Osteocyte (in vitro differentiated cells): ENCODE measurements at regions not wholly inside any gene's neighbourhood (a gene's known extent, or its start where the extent isn't known, plus 50 kb on each side); places are given as distances from the start of the nearest gene placed in this dataset.
A peak's percentile ranks its signal among the peaks of the same experiment; 100 is the strongest.
"Not testable (repeated sequence)": the region's sequence is repeated elsewhere in the genome, so short reads cannot be mapped to it uniquely, and the experiment has no call there.

Experiments used
- DNase-seq: peaks from one replicate; pipeline ENCODE4 v3.0.0; 2021; ENCODE audit warnings: mixed read lengths; ENCODE audit not compliant: unreplicated experiment; ENCODE audit errors: extremely low spot score
- H3K27ac Mint-ChIP-seq: one replicate; pipeline ENCODE4 v1.8.0; 2021; ENCODE audit warnings: mild to moderate bottlenecking, mixed read lengths; ENCODE audit not compliant: unreplicated experiment
- H3K27me3 Mint-ChIP-seq: one replicate; pipeline ENCODE4 v1.8.0; 2021; ENCODE audit warnings: mixed read lengths; ENCODE audit not compliant: unreplicated experiment
- H3K36me3 Mint-ChIP-seq: one replicate; pipeline ENCODE4 v1.8.0; 2021; ENCODE audit warnings: mixed read lengths; ENCODE audit not compliant: unreplicated experiment
- H3K4me1 Mint-ChIP-seq: one replicate; pipeline ENCODE4 v1.8.0; 2021; ENCODE audit warnings: mixed read lengths; ENCODE audit not compliant: unreplicated experiment
- H3K4me3 Mint-ChIP-seq: one replicate; pipeline ENCODE4 v1.8.0; 2021; ENCODE audit warnings: mild to moderate bottlenecking, moderate library complexity, mixed read lengths; ENCODE audit not compliant: unreplicated experiment
- H3K9me3 Mint-ChIP-seq: one replicate; pipeline ENCODE4 v1.8.0; 2021; ENCODE audit warnings: mixed read lengths; ENCODE audit not compliant: unreplicated experiment
- CTCF ChIP-seq: fragments of 200-600 bp; sonication (generic); IDR thresholded peaks from 2 replicates; pipeline ENCODE4 v1.5.0; 2021; ENCODE audit warnings: antibody characterized with exemption, mild to moderate bottlenecking, moderate library complexity

GRCh38 chr2:234161932-234162331, 111.4 kb downstream of the SPP2 start:
- peaks cover 59% of the 10 kb centered on the region for H3K4me1 Mint-ChIP-seq
- H3K4me3 Mint-ChIP-seq = no peak overlapping the region
- H3K27me3 Mint-ChIP-seq = no peaks in the 10 kb centered on the region
- no peak overlapping the region for H3K27ac Mint-ChIP-seq
- H3K36me3 Mint-ChIP-seq = no peaks in the 10 kb centered on the region
- TF ChIP-seq CTCF = no peak
- H3K9me3 Mint-ChIP-seq = peaks cover 7% of the 10 kb centered on the region
- DNase-seq = no peak

GRCh38 chr2:234158812-234159211, 108.3 kb downstream of the SPP2 start:
- no peak overlapping the region for H3K4me3 Mint-ChIP-seq
- no peaks in the 10 kb centered on the region for H3K36me3 Mint-ChIP-seq
- no peak for DNase-seq

DNA sequence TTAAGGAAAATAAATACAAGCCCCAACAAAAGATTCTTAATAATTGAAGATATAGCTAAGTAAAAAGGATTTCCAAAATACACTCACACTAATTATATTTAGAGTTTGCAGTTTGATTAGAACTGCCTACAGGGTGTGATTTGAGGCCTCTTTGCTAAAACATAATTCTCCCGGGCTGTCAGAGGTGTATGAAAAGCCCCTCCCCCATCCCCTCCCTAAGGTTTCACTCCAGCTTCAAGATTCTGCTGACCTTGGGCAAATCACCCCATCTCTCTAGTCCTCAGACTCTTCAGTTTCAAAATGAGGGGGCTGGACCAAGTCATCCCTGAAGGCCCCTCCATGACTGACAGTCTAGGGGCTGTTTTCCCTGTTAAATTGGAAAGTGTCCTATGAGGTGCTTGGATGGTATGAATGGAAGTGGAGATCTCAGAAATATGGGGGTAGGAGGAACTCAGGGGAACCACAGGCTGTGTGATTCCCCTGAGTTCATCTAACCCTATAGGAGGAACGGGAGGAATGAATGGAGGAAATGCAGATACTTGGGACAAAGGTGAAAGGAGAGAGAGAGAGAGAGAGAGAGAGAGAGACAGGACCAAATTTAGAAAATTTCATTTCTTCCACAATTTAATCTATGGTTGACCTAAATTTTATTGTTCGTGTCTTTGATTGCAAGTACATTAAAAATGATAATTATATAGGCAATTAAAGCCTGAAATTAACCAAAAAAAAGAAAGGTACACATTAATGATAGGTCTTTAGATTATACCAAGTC, 107.5 kb downstream of the SPP2 start:
- peaks cover 14% of the 10 kb centered on the region for H3K9me3 Mint-ChIP-seq
- no peak overlapping the region for H3K4me3 Mint-ChIP-seq
- H3K27ac Mint-ChIP-seq = peak overlapping the region; percentile 45
- TF ChIP-seq CTCF = no peak
- no peak for DNase-seq
- no peaks in the 10 kb centered on the region for H3K27me3 Mint-ChIP-seq
- no peaks in the 10 kb centered on the region for H3K36me3 Mint-ChIP-seq
- peaks cover 24% of the 10 kb centered on the region for H3K4me1 Mint-ChIP-seq

More at GRCh38 chr2:234158812-234159211, 108.3 kb downstream of the SPP2 start:
- Mint-ChIP-seq H3K27me3 (no peaks in the 10 kb centered on the region), H3K4me1 (peaks cover 29% of the 10 kb centered on the region), H3K9me3 (peaks cover 7% of the 10 kb centered on the region), H3K27ac (no peak overlapping the region)
- TF ChIP-seq CTCF = no peak

GRCh38 chr2:234156326-234156725, 105.8 kb downstream of the SPP2 start:
- no peak overlapping the region for H3K27ac Mint-ChIP-seq
- no peaks in the 10 kb centered on the region for H3K36me3 Mint-ChIP-seq
- H3K4me3 Mint-ChIP-seq = no peak overlapping the region

GRCh38 chr2:234152835-234153234, 102.3 kb downstream of the SPP2 start:
- H3K27me3 Mint-ChIP-seq, H3K9me3 Mint-ChIP-seq, H3K27ac Mint-ChIP-seq, H3K4me3 Mint-ChIP-seq, H3K36me3 Mint-ChIP-seq, DNase-seq, H3K4me1 Mint-ChIP-seq: not testable (repeated sequence)

More at GRCh38 chr2:234156326-234156725, 105.8 kb downstream of the SPP2 start:
- H3K9me3 Mint-ChIP-seq = peaks cover 14% of the 10 kb centered on the region
- no peaks in the 10 kb centered on the region for H3K27me3 Mint-ChIP-seq
- no peak for TF ChIP-seq CTCF
- DNase-seq = no peak
- H3K4me1 Mint-ChIP-seq = peaks cover 18% of the 10 kb centered on the region
